Mesendoderm (in vitro differentiated cells): ENCODE measurements at regions not wholly inside any gene's neighbourhood (a gene's known extent, or its start where the extent isn't known, plus 50 kb on each side); places are given as distances from the start of the nearest gene placed in this dataset.

ENCODE experiments used
- DNase-seq: peaks from one replicate; pipeline ENCODE4 v3.0.0; 2013
- H2AK5ac ChIP-seq: 2 replicates; pipeline ENCODE4 v1.6.1; 2013; ENCODE audit warnings: low read length, inconsistent platforms
- H2BK120ac ChIP-seq: 2 replicates; pipeline ENCODE4 v1.6.1; 2013; ENCODE audit warnings: low read depth, mild to moderate bottlenecking, low read length, moderate library complexity, mixed read lengths
- H2BK15ac ChIP-seq: replicated peaks from 2 replicates; pipeline ENCODE4 v1.6.1; 2013; ENCODE audit warnings: low read depth, mild to moderate bottlenecking, moderate library complexity
- H2BK5ac ChIP-seq: 2 replicates; pipeline ENCODE4 v1.6.1; 2013; ENCODE audit warnings: low read length, inconsistent platforms
- H3K18ac ChIP-seq: 2 replicates; pipeline ENCODE4 v1.6.1; 2013; ENCODE audit warnings: mild to moderate bottlenecking, low read length, mixed read lengths
- H3K23ac ChIP-seq: one replicate; pipeline ENCODE4 v1.6.1; 2013; ENCODE audit warnings: low read length
- H3K27ac ChIP-seq: 2 replicates; pipeline ENCODE4 v1.5.1; 2013; ENCODE audit warnings: low read depth, mild to moderate bottlenecking, inconsistent platforms, low read length, moderate library complexity
- H3K27me3 ChIP-seq: 2 replicates; pipeline ENCODE4 v1.6.1; 2013; ENCODE audit warnings: low read length, control low read depth, mild to moderate bottlenecking, inconsistent platforms; ENCODE audit not compliant: insufficient read depth, poor library complexity
- H3K36me3 ChIP-seq: 2 replicates; pipeline ENCODE4 v1.6.1; 2013; ENCODE audit warnings: low read length, inconsistent platforms; ENCODE audit not compliant: control insufficient read depth, insufficient read depth
- H3K4ac ChIP-seq: one replicate; pipeline ENCODE4 v1.6.1; 2013; ENCODE audit warnings: low read depth, mild to moderate bottlenecking, low read length, moderate library complexity
- H3K4me1 ChIP-seq: 2 replicates; pipeline ENCODE4 v1.6.1; 2013; ENCODE audit warnings: low read depth, low read length, inconsistent platforms; ENCODE audit not compliant: control insufficient read depth
- H3K4me2 ChIP-seq: 2 replicates; pipeline ENCODE4 v1.6.1; 2013; ENCODE audit warnings: low read length
- H3K4me3 ChIP-seq: 2 replicates; pipeline ENCODE4 v1.5.1; 2013; ENCODE audit warnings: mild to moderate bottlenecking, low read length
- H3K56ac ChIP-seq: one replicate; pipeline ENCODE4 v1.6.1; 2013; ENCODE audit warnings: low read length
- H3K79me1 ChIP-seq: 2 replicates; pipeline ENCODE4 v1.6.1; 2013; ENCODE audit warnings: low read length, inconsistent platforms
- H3K79me2 ChIP-seq: 2 replicates; pipeline ENCODE4 v1.6.1; 2013; ENCODE audit warnings: mild to moderate bottlenecking, low read length; ENCODE audit not compliant: control insufficient read depth, insufficient read depth
- H3K9ac ChIP-seq: 2 replicates; pipeline ENCODE4 v1.6.1; 2013; ENCODE audit warnings: low read length, inconsistent platforms
- H4K5ac ChIP-seq: one replicate; pipeline ENCODE4 v1.6.1; 2013; ENCODE audit warnings: low read length
- H4K8ac ChIP-seq: one replicate; pipeline ENCODE4 v1.6.1; 2013; ENCODE audit warnings: low read depth, mild to moderate bottlenecking, control low read depth, low read length, moderate library complexity
- WGBS: extraction: QIAGEN DNeasy Blood & Tissue Kit; methylation state at CpG from one replicate; pipeline ENCODE4 v1.1.7; 2013; ENCODE audit warnings: low lambda C conversion rate, missing lambda C conversion rate; ENCODE audit not compliant: insufficient coverage; ENCODE audit errors: extremely low coverage; 5-methylcytosine and 5-hydroxymethylcytosine counted together

DNA sequence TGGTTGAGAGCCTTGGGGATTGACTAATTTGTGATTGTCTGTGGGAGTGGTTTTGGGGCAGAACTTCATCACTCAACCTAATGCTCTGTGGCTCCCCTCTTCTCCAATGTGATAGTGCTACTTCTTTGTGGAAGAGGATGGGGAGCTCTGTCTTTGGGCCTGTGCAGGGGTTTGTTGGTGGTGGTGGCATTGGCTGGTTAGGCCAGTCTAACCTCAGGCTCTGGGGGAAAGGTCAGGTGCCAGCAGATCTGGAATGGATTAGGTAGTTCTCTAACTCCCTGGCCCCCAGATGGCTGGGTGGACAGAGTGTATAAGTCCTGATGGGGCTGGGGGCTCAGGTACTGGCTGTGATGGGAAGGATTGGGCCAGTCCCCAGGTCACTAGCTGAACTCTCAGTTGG lies 129.0 kb upstream of the CHD6 start:
- H3K4me3 ChIP-seq = no peak overlapping the region
- no peak overlapping the region for H2BK5ac ChIP-seq
- no peak overlapping the region for H2AK5ac ChIP-seq
- H3K18ac ChIP-seq = no peak overlapping the region
- H3K27ac ChIP-seq = no peak overlapping the region
- H3K56ac ChIP-seq = no peak overlapping the region
- no peak overlapping the region for H2BK15ac ChIP-seq
- H3K79me2 ChIP-seq = no peaks in the 10 kb centered on the region
- no peaks in the 10 kb centered on the region for H3K36me3 ChIP-seq
- no peak overlapping the region for H3K23ac ChIP-seq
- H3K9ac ChIP-seq = no peak overlapping the region
- no peak overlapping the region for H3K4me2 ChIP-seq
- H3K79me1 ChIP-seq = no peaks in the 10 kb centered on the region
- no peaks in the 10 kb centered on the region for H3K27me3 ChIP-seq
- H4K8ac ChIP-seq = no peak overlapping the region
- H3K4me1 ChIP-seq = no peaks in the 10 kb centered on the region
- no peak overlapping the region for H3K4ac ChIP-seq
- H2BK120ac ChIP-seq = no peak overlapping the region
- H4K5ac ChIP-seq = no peak overlapping the region
- DNase-seq = no peak

DNA sequence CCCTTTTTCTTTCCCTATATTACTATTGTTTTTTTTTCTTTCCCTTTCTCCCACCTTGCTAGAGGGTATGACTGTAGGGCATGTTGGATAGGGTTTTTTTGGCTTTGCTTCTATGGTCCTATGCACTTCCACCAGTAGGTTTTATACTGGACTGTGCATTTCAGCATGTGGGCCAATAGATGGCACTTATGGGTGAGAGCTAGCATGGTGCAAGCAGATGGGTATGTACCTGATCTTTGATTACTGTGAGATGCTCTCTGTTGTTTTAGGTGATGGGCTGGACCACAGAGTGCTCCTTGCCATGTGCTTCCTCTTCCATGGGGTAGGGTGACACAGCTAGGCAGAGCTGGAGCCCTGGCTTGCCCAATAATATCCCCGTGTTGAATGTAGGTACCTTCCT lies 128.5 kb upstream of the CHD6 start:
- Histone ChIP-seq H2AK5ac (no peak overlapping the region), H3K4me2 (no peak overlapping the region), H3K36me3 (no peaks in the 10 kb centered on the region), H3K56ac (no peak overlapping the region), H3K4me1 (no peaks in the 10 kb centered on the region), H3K23ac (no peak overlapping the region), H3K27me3 (no peaks in the 10 kb centered on the region), H4K5ac (no peak overlapping the region), H3K18ac (no peak overlapping the region), H3K4me3 (no peak overlapping the region), H2BK120ac (no peak overlapping the region), H4K8ac (no peak overlapping the region), H2BK5ac (no peak overlapping the region), H3K79me2 (no peaks in the 10 kb centered on the region), H3K4ac (no peak overlapping the region), H3K79me1 (no peaks in the 10 kb centered on the region), H2BK15ac (no peak overlapping the region), H3K9ac (no peak overlapping the region), H3K27ac (no peak overlapping the region)
- DNase-seq = no peak
- no CpG with 5 or more reads among the region's 1 CpG for WGBS

DNA sequence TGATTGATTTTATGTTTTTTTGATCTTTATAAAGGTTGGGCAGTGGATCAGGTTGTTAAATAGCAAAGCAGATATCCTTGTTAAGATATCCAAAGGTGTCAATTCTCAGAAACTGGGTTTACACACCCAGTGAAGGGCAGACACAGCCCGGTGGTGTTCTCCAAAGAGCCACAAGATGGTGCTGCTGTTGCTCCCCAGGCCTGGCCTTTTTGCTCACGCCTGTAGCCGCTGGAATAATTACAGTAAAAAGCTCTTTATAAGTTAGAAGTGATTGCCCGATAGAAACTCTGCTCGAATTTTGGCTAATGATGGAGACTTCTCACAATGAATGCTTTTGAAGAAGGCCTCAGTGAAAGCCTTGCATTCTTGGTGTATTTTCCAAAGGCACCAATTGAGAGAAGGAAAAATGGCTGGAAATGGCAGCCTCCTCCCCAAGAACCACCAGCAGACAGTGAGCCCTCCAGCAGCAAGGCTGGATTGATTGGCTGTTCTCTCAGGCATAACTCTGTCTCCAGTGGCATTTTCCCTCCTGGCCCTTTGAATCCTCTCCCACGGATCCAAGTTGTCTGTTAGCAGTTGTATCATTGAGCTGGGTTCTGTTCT lies 120.5 kb upstream of the CHD6 start:
- no peak overlapping the region for H3K23ac ChIP-seq
- peak overlapping the region; percentile 59 for H4K5ac ChIP-seq
- H2AK5ac ChIP-seq = no peak overlapping the region
- no peak overlapping the region for H3K18ac ChIP-seq
- H4K8ac ChIP-seq = no peak overlapping the region
- no CpG with 5 or more reads among the region's 6 CpGs for WGBS
- no peak overlapping the region for H3K4me3 ChIP-seq
- no peak overlapping the region for H3K27ac ChIP-seq
- no peaks in the 10 kb centered on the region for H3K79me2 ChIP-seq
- H3K36me3 ChIP-seq = no peaks in the 10 kb centered on the region
- no peaks in the 10 kb centered on the region for H3K4me1 ChIP-seq
- H3K4ac ChIP-seq = no peak overlapping the region
- no peak overlapping the region for H2BK15ac ChIP-seq
- H3K79me1 ChIP-seq = no peaks in the 10 kb centered on the region
- no peak overlapping the region for H2BK5ac ChIP-seq
- no peaks in the 10 kb centered on the region for H3K27me3 ChIP-seq
- H3K56ac ChIP-seq = peak overlapping the region; percentile 44
- peak overlapping the region; percentile 27 for H3K9ac ChIP-seq
- H3K4me2 ChIP-seq = peak overlapping the region; percentile 12
- peak; percentile 68 for DNase-seq
- no peak overlapping the region for H2BK120ac ChIP-seq

DNA sequence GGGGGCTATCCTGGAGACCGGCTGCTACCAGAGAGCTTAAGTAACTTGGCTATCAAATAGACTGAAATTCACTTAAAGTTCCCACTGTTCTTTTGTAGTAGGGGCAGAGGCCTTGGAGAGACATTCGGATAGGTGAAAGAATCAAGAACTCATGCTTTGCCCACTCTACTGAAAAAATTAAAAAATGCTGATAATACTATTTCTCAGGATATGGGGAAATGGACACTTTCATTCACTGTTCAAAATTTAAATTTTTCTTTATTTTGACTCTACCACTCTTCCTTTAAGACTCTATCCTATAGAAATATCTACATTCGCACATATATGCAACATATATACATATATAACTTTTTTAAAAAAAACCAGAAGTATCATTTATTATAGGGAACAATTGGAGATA lies 117.8 kb upstream of the CHD6 start:
- Histone ChIP-seq H2BK120ac (no peak overlapping the region), H3K36me3 (no peaks in the 10 kb centered on the region), H3K4ac (no peak overlapping the region), H3K9ac (no peak overlapping the region), H3K4me1 (no peaks in the 10 kb centered on the region), H3K4me3 (no peak overlapping the region), H3K23ac (no peak overlapping the region), H3K27me3 (no peaks in the 10 kb centered on the region), H2BK15ac (no peak overlapping the region), H3K18ac (no peak overlapping the region), H4K5ac (no peak overlapping the region), H4K8ac (no peak overlapping the region), H3K56ac (no peak overlapping the region), H3K79me2 (no peaks in the 10 kb centered on the region), H2AK5ac (no peak overlapping the region), H3K79me1 (no peaks in the 10 kb centered on the region), H2BK5ac (no peak overlapping the region), H3K27ac (no peak overlapping the region), H3K4me2 (no peak overlapping the region)
- no peak for DNase-seq
- 100% methylated on average over 1 of the region's 3 CpGs for WGBS

DNA sequence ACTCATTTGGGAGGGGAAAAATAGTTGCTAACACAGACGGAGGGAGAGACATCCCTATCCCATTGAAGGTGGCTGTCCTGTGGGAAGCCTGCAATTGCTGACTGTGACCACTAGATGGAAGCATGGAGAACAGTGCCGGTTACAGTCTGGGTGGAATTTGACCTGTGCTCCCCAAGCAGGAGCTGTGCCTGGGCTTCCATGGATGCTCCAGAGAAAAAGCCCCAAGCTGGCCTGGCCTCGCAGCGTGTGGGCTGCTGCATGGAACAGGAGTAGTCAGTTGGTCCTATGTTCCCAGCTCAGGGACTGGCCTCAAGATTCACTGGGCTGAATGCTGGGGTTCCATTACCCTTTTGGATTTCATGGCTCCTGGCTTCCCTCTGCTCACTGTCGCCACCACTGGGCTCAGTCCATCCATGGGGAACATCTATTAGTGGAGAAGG lies 116.3 kb upstream of the CHD6 start:
- Histone ChIP-seq H3K27ac (no peak overlapping the region), H2BK15ac (no peak overlapping the region), H3K36me3 (no peaks in the 10 kb centered on the region), H3K9ac (no peak overlapping the region), H2BK120ac (no peak overlapping the region), H3K4ac (no peak overlapping the region), H3K27me3 (no peaks in the 10 kb centered on the region), H3K18ac (no peak overlapping the region), H3K79me1 (no peaks in the 10 kb centered on the region), H2BK5ac (no peak overlapping the region), H4K8ac (no peak overlapping the region), H3K23ac (no peak overlapping the region), H2AK5ac (no peak overlapping the region), H3K4me1 (no peaks in the 10 kb centered on the region), H4K5ac (no peak overlapping the region), H3K4me2 (no peak overlapping the region), H3K79me2 (no peaks in the 10 kb centered on the region), H3K4me3 (no peak overlapping the region), H3K56ac (no peak overlapping the region)
- peak; percentile 76 for DNase-seq
- no CpG with 5 or more reads among the region's 5 CpGs for WGBS

DNA sequence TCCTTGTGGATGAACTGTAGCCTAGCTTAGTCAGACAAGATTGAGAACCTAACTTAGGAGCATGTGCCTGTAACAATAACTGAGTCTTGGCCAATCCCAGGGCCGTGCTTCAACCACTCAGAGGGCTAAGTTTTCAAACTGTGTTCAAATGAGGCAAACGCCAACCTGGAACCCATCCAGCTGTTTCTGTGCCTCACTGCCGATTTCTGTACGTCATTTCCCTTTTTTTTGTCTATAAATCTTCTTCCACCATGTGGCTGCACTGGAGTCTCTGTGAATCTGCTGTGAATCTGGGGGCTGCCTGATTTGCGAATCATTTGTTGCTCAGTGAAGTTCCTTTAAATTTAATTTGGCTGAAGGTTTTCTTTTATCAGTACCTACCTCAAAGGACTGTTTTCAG lies 115.0 kb upstream of the CHD6 start:
- H3K27ac ChIP-seq = no peak overlapping the region
- H3K4me1 ChIP-seq = no peaks in the 10 kb centered on the region
- H3K79me1 ChIP-seq = no peaks in the 10 kb centered on the region
- H2BK5ac ChIP-seq = no peak overlapping the region
- no peak overlapping the region for H3K9ac ChIP-seq
- H2BK15ac ChIP-seq = no peak overlapping the region
- H2AK5ac ChIP-seq = no peak overlapping the region
- no peak overlapping the region for H3K4me2 ChIP-seq
- no peak for DNase-seq
- H3K4ac ChIP-seq = no peak overlapping the region
- no peak overlapping the region for H3K4me3 ChIP-seq
- H4K5ac ChIP-seq = no peak overlapping the region
- no peak overlapping the region for H2BK120ac ChIP-seq
- H3K79me2 ChIP-seq = no peaks in the 10 kb centered on the region
- no peak overlapping the region for H3K18ac ChIP-seq
- H3K56ac ChIP-seq = no peak overlapping the region
- no peaks in the 10 kb centered on the region for H3K27me3 ChIP-seq
- no peaks in the 10 kb centered on the region for H3K36me3 ChIP-seq
- H3K23ac ChIP-seq = no peak overlapping the region
- WGBS = no CpG with 5 or more reads among the region's 5 CpGs
- H4K8ac ChIP-seq = no peak overlapping the region
